HUES6 (cell line): ENCODE measurements at regions not wholly inside any gene's neighbourhood (a gene's known extent, or its start where the extent isn't known, plus 50 kb on each side); places are given as distances from the start of the nearest gene placed in this dataset.

Experiments
- H3K27ac ChIP-seq: 2 replicates; pipeline ENCODE4 v1.7.0; 2013; ENCODE audit warnings: low read depth, mild to moderate bottlenecking, low read length, inconsistent platforms
- H3K27me3 ChIP-seq: 2 replicates; pipeline ENCODE4 v1.6.1; 2013; ENCODE audit warnings: low read length; ENCODE audit not compliant: control insufficient read depth, insufficient read depth
- H3K36me3 ChIP-seq: 2 replicates; pipeline ENCODE4 v1.6.1; 2013; ENCODE audit warnings: low read length; ENCODE audit not compliant: control insufficient read depth, insufficient read depth
- H3K4me1 ChIP-seq: 2 replicates; pipeline ENCODE4 v1.6.1; 2013; ENCODE audit warnings: low read length; ENCODE audit not compliant: control insufficient read depth, insufficient read depth
- H3K4me3 ChIP-seq: 2 replicates; pipeline ENCODE4 v1.5.1; 2013; ENCODE audit warnings: low read depth, low read length
- H3K9ac ChIP-seq: one replicate; pipeline ENCODE4 v1.6.1; 2013; ENCODE audit warnings: mild to moderate bottlenecking, low read length
- H3K9me3 ChIP-seq: 2 replicates; pipeline ENCODE4 v1.6.1; 2013; ENCODE audit warnings: low read depth, low read length; ENCODE audit not compliant: control insufficient read depth, insufficient read depth

- no peaks in the 10 kb centered on the region for H3K36me3 ChIP-seq
- H3K4me1 ChIP-seq, result peaks cover 15% of the 10 kb centered on the region
- no peaks in the 10 kb centered on the region for H3K9me3 ChIP-seq
- H3K9ac ChIP-seq, result no peak overlapping the region
- no peak overlapping the region for H3K4me3 ChIP-seq
- no peak overlapping the region for H3K27ac ChIP-seq
- H3K27me3 ChIP-seq, result no peaks in the 10 kb centered on the region
Observed at GRCh38 chr1:79660129-79660528, 653.6 kb upstream of the ADGRL4 start.

- Histone ChIP-seq H3K27me3 (no peaks in the 10 kb centered on the region), H3K27ac (no peak overlapping the region), H3K9me3 (no peaks in the 10 kb centered on the region), H3K9ac (no peak overlapping the region), H3K36me3 (no peaks in the 10 kb centered on the region), H3K4me3 (no peak overlapping the region), H3K4me1 (peaks cover 15% of the 10 kb centered on the region)
Observed at GRCh38 chr1:79657951-79658658, 651.6 kb upstream of the ADGRL4 start.

DNA sequence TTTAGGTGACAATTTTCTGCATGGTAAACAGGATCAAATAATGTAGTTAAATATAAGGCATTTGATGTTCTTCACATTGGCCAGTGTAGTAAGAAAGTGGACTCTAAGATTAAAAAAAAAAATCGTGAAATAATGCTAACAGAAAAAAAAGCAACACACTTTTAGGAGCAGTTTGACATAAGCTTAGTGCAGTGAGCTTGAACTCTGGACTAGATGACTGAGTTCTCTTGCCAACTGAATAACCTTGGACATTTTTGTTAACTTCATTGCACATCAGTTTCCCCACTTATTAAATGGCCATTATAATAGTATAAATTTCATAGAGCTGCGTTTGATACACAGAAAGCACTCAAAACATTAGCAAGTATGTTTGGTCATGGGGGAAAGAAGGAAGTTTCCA, 649.3 kb upstream of the ADGRL4 start:
- H3K27ac ChIP-seq, result no peak overlapping the region
- H3K27me3 ChIP-seq, result no peaks in the 10 kb centered on the region
- H3K4me1 ChIP-seq, result peaks cover 15% of the 10 kb centered on the region
- H3K4me3 ChIP-seq, result no peak overlapping the region
- no peaks in the 10 kb centered on the region for H3K36me3 ChIP-seq
- no peak overlapping the region for H3K9ac ChIP-seq
- no peaks in the 10 kb centered on the region for H3K9me3 ChIP-seq

- no peaks in the 10 kb centered on the region for H3K27me3 ChIP-seq
- H3K4me3 ChIP-seq, result no peak overlapping the region
- H3K4me1 ChIP-seq, result no peaks in the 10 kb centered on the region
- H3K9ac ChIP-seq, result no peak overlapping the region
- H3K9me3 ChIP-seq, result no peaks in the 10 kb centered on the region
- H3K36me3 ChIP-seq, result no peaks in the 10 kb centered on the region
- no peak overlapping the region for H3K27ac ChIP-seq
Observed at GRCh38 chr1:79652426-79652825, 645.9 kb upstream of the ADGRL4 start.

- Histone ChIP-seq H3K9me3 (no peaks in the 10 kb centered on the region), H3K4me3 (no peak overlapping the region), H3K9ac (no peak overlapping the region), H3K36me3 (no peaks in the 10 kb centered on the region), H3K27ac (no peak overlapping the region), H3K27me3 (no peaks in the 10 kb centered on the region), H3K4me1 (peaks cover 6% of the 10 kb centered on the region)
Observed at GRCh38 chr1:79648126-79648525, 641.6 kb upstream of the ADGRL4 start.

GRCh38 chr1:79646880-79647279, 640.4 kb upstream of the ADGRL4 start:
- Histone ChIP-seq H3K27ac (no peak overlapping the region), H3K36me3 (no peaks in the 10 kb centered on the region), H3K9me3 (no peaks in the 10 kb centered on the region), H3K27me3 (no peaks in the 10 kb centered on the region), H3K9ac (no peak overlapping the region), H3K4me3 (no peak overlapping the region), H3K4me1 (peaks cover 6% of the 10 kb centered on the region)

DNA sequence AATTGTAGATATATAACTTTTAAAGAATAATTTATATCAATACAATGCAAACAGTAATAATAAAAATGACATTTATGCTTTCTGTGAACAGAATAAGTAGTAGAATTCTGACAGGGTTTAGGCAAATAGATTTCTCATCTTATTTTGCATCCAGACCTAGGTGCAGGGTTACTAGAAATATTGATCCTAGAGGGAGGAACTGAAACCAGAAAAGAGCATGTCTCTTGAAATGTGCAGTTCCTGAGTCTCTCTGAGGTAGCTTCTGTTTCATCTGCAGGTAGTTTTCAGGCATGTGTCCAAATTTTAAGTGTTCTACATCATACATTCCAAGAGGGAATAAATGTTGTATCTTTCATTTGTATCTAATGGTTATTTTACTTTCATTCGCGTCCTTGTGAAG, 631.9 kb upstream of the ADGRL4 start:
- H3K4me3 ChIP-seq, result no peak overlapping the region
- H3K27me3 ChIP-seq, result no peaks in the 10 kb centered on the region
- no peaks in the 10 kb centered on the region for H3K9me3 ChIP-seq
- no peak overlapping the region for H3K9ac ChIP-seq
- no peak overlapping the region for H3K27ac ChIP-seq
- peaks cover 3% of the 10 kb centered on the region; the same call in 1 of the 2 replicates for H3K4me1 ChIP-seq
- H3K36me3 ChIP-seq, result no peaks in the 10 kb centered on the region

GRCh38 chr1:79633456-79633855, 626.9 kb upstream of the ADGRL4 start:
- H3K36me3 ChIP-seq, result no peaks in the 10 kb centered on the region
- peaks cover 1% of the 10 kb centered on the region; the same call in 1 of the 2 replicates for H3K4me1 ChIP-seq
- H3K4me3 ChIP-seq, result no peak overlapping the region
- no peaks in the 10 kb centered on the region for H3K9me3 ChIP-seq
- no peak overlapping the region for H3K27ac ChIP-seq
- H3K27me3 ChIP-seq, result no peaks in the 10 kb centered on the region
- H3K9ac ChIP-seq, result no peak overlapping the region

DNA sequence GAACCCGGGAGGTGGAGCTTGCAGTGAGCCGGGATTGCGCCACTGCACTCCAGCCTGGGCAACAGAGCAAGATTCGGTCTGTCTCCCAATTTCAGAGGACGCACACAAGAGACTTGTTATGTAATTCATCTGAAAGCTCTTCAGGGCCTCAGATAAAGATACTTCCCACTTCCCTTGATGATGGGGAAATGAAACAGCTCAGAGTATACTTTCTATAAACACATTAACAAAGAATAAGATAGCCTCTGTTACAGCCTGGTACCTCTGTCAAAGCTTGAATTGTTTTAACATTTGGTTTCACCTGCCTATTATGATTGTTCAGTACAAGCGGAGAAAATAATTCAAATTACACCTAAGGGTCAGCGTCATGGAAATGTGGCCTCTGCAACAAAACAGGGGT, 622.9 kb upstream of the ADGRL4 start:
- H3K9me3 ChIP-seq, result no peaks in the 10 kb centered on the region
- H3K9ac ChIP-seq, result no peak overlapping the region
- H3K4me1 ChIP-seq, result no peaks in the 10 kb centered on the region
- H3K36me3 ChIP-seq, result no peaks in the 10 kb centered on the region
- no peak overlapping the region for H3K4me3 ChIP-seq
- H3K27me3 ChIP-seq, result no peaks in the 10 kb centered on the region
- no peak overlapping the region for H3K27ac ChIP-seq

DNA sequence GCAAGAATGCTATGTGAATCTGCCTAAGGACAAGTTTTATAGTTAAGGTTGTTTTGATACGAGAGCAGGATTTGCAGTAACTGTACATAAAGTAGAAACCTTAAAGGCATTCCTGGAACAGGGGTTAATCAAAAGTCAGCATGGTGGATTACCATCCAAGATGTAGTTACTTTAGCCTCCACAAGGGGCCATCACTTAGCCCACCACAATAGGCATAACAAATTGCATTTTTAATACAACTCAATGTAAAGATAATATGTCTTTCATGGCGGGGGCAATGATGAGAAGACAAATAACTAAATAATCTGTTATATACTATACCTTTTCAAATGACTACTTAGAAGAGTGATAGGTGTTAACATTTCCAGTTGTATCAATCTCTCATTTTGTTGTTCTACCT, 611.2 kb upstream of the ADGRL4 start:
- Histone ChIP-seq H3K4me3 (no peak overlapping the region), H3K27ac (no peak overlapping the region), H3K9ac (no peak overlapping the region), H3K4me1 (no peaks in the 10 kb centered on the region), H3K9me3 (peaks cover 11% of the 10 kb centered on the region; the same call in 1 of the 2 replicates), H3K36me3 (no peaks in the 10 kb centered on the region), H3K27me3 (no peaks in the 10 kb centered on the region)

DNA sequence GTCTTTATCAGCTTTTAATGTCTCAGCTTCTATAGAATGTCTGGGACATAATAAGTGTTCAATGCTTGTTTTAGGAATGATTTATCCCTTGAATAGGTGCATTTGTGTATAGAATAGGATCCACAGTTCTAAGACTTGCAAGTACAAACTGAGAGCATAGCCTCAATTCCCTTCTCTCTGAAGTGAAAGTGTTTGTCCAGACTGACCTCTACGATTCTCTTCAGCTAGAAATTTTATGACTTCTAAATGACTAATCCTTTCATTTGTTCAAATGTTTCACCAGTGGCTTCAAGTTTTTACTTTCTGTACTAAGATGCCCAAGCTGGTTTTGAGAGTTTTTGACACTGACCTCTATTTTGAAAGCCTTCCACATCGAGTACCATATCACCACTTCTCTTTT, 608.2 kb upstream of the ADGRL4 start:
- H3K9ac ChIP-seq, result no peak overlapping the region
- no peak overlapping the region for H3K4me3 ChIP-seq
- H3K36me3 ChIP-seq, result no peaks in the 10 kb centered on the region
- H3K27ac ChIP-seq, result no peak overlapping the region
- no peaks in the 10 kb centered on the region for H3K4me1 ChIP-seq
- H3K27me3 ChIP-seq, result no peaks in the 10 kb centered on the region
- H3K9me3 ChIP-seq, result peaks cover 5% of the 10 kb centered on the region; the same call in 1 of the 2 replicates
